Ammon's horn (tissue), 1 donor: ENCODE measurements at regions not wholly inside any gene's neighbourhood (a gene's known extent, or its start where the extent isn't known, plus 50 kb on each side); places are given as distances from the start of the nearest gene placed in this dataset.
"Not testable (repeated sequence)": the region's sequence is repeated elsewhere in the genome, so short reads cannot be mapped to it uniquely, and the experiment has no call there.

Experiments
- DNase-seq: peaks from one replicate; pipeline ENCODE4 v3.0.0-alpha.2; 2016; ENCODE audit warnings: low spot score

- DNase-seq, result no peak
Observed at GRCh38 chr2:120498576-120499394, 152.8 kb downstream of the INHBB start.

GRCh38 chr2:120499784-120500495 lies 154.0 kb downstream of the INHBB start:
- no peak for DNase-seq

DNA sequence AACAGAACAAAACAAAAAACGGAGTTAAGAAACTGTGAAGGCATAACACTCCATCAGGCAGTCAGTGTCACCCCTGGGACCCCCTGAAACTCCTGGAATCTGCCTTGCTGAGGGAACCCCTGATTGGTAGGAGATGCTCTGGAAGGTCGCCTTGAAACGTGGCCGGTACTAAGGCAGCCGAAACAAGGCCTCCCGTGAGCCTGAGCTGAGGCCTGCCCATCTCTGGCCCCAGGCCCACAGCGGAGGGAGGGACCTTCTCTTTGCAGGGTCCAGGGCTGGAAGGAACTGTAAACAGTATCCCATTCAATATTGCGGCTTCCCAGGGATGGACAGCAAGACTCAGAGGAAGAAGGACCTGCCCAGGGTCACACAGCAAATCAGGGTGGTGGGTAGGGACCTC lies 155.7 kb downstream of the INHBB start:
- DNase-seq, result no peak

DNA sequence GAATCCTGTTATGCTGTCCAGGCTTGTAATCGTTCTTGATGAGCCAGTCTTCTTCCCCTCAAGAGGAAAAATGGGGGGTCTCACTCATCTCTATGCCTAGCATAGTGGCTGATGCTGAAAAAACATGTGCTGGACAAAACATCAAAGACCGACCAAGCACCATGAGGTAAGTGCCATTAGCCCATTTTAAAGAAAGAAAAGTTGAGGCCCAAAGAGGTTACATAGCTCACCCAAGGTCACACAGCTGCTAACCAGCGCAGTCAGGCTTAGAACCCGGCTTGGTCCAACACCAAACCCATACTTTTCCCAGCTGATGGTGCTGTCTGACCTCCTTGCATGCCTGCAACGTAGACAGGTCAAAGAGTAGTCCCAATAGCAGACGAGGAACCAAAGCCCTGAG lies 156.4 kb downstream of the INHBB start:
- DNase-seq, result no peak

GRCh38 chr2:120502761-120503160 lies 156.8 kb downstream of the INHBB start:
- no peak for DNase-seq

DNA sequence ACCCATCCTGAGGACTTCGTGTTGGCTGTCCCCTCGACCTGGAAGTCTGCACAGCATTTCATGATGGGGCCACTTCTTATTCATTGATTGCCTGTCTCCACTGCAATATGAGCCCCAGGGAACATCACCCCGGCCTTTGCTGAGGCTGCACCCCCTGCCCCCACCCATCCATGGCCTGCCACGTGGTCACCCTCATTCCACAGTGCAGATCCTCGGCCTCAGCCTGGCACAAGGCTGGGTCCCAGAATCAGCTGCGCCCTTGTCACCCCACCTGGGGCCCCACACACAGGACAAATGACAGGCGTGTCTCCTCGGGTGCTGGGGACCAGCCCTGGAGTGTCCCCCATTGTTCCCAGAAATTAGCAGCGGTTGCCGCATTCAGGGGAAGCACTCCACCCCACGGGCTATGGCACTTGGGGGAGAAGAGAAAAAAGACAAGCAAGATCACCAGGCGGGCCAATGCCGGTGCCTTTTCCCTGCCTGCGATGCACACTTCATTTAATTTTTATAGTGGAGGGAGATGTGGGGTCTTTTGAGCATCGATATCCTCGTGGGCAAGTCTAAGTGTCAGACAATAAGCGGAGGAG lies 157.4 kb downstream of the INHBB start:
- no peak for DNase-seq

GRCh38 chr2:120503793-120504571 lies 158.0 kb downstream of the INHBB start:
- no peak for DNase-seq

- no peak for DNase-seq
Observed at GRCh38 chr2:120504936-120505705, 159.2 kb downstream of the INHBB start.

- DNase-seq, result no peak
Observed at GRCh38 chr2:120508567-120509041, 162.7 kb downstream of the INHBB start.

DNA sequence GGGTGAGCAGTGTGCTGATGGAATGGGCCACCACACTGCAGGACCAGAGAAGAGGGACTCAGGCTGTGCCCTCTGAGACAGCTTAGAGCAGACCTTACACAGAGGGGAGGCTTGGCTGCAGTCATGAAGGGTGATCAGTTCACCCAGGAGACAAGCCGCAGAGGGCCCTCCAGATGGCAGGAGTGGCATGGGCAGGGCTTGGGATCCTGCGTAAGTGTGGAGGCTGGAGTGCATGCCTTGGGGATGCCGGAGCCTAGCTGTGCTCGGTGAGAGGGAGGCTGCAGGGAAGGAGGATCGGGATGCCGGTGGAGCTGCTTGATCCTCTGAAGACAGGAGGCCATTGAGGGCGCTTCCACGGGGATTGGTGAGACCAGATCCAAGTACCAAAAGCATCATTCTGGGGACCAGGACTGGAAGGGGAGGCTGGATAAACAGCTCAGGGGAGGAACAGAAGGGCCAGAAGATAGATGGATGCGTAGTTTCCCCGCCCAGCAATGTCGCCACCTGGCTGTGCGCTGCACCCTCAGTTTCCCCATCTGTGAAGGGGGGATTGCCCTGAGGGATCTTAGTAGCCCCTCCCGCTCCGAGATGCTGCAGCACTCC lies 163.4 kb downstream of the INHBB start:
- no peak for DNase-seq

GRCh38 chr2:120509991-120510735 lies 164.2 kb downstream of the INHBB start:
- DNase-seq, result peak; percentile 58

- DNase-seq, result no peak
Observed at GRCh38 chr2:120510751-120511395, 164.9 kb downstream of the INHBB start.

GRCh38 chr2:120511536-120511935 lies 165.6 kb downstream of the INHBB start:
- DNase-seq, result peak; percentile 64

GRCh38 chr2:120511947-120512710 lies 166.2 kb downstream of the INHBB start:
- no peak for DNase-seq

GRCh38 chr2:120513776-120514357 lies 167.9 kb downstream of the INHBB start:
- DNase-seq, result no peak

- DNase-seq, result no peak
Observed at GRCh38 chr2:120514521-120514920, 168.6 kb downstream of the INHBB start.

GRCh38 chr2:120515066-120515758 lies 169.3 kb downstream of the INHBB start:
- not testable (repeated sequence) for DNase-seq
